ENCODE measurements at regions not wholly inside any gene's neighbourhood (a gene's known extent, or its start where the extent isn't known, plus 50 kb on each side); places are given as distances from the start of the nearest gene placed in this dataset.
"Not testable (repeated sequence)": the region's sequence is repeated elsewhere in the genome, so short reads cannot be mapped to it uniquely, and the experiment has no call there.

- no peak for DNase-seq
Observed at GRCh38 chr6:78597966-78598365, 269.4 kb upstream of the IRAK1BP1 start.

DNA sequence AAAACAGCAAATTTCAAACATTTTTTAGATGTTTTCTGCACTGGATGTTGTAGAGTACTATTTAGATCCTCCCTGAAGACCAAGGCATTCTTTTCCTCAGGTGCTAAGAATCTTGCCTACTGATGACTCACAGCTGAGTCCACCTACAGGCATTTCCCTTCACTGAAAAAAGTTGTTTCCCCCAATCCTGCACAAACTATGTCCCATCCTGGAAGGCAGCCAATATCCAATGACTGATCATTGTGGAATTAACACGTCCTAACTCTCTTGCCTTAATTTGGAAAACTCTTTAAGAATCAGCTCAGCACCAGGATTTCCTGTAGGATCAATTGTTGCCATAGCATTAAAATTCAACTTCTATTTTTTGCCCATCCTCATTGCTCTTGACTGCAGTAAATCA, 268.4 kb upstream of the IRAK1BP1 start:
- DNase-seq: no peak

DNA sequence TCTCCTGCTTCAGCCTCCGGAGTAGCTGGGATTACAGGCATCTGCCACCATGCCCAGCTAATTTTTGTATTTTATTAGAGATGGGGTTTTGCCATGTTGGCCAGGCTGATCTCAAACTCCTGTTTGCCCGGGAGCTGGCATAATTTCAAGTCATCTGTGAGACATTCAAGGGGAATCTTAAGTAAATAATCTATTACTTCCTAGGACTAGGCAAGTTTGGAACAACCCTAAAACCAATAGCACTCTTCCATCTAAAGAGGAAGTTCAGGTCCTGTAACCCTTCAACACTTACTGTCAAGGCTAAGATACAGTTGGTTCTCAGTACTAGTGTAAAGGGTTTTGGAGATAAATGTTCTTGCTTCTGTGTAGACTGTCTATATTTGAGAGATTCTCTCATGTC, 267.8 kb upstream of the IRAK1BP1 start:
- DNase-seq: no peak

- peak; percentile 27 for DNase-seq
Observed at GRCh38 chr6:78605909-78606446, 261.4 kb upstream of the IRAK1BP1 start.

DNA sequence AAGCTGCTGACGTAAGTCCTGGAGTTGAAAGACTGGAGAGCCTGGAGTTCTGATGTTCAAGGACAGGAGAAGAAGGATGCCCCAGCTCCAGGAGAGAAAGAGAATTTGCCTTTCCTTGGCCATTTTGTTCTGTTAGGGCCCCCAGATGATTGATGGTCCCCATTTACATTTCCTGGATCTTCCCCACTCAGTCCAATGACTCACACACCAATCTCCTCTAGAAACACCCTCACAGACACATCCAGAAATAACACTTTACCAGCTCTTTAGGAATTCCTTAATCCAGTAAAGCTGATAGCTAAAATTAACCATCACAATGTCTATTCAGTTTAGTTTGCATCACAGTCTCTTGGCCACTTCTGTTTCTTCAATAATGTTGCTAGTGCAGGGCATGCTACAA, 260.2 kb upstream of the IRAK1BP1 start:
- DNase-seq: no peak

DNA sequence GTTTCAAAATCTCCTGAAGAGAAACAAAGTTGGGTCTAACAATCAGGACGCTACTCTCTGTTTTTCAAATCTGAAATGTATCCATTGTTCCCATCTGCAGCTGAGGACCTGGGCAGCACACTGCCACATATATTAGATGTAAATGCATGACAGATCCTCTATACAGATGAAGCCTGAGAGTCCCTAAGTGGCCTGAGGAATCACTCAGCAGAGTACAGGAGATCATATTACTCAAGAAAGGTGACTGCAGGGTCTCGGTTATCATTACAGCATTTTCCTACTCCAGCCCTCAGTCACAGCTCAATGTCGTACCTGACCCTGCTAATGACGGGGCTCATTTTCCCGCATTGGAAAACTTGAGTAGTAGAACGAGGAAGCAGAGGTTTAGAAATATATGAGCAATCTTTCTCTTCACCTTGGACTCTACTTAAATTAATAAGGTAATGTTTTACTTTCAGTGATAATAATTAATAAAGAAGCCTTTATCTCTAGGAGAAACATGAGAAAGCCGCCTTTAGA, 256.2 kb upstream of the IRAK1BP1 start:
- no peak for DNase-seq

- DNase-seq: no peak
Observed at GRCh38 chr6:78611886-78612480, 255.4 kb upstream of the IRAK1BP1 start.

DNA sequence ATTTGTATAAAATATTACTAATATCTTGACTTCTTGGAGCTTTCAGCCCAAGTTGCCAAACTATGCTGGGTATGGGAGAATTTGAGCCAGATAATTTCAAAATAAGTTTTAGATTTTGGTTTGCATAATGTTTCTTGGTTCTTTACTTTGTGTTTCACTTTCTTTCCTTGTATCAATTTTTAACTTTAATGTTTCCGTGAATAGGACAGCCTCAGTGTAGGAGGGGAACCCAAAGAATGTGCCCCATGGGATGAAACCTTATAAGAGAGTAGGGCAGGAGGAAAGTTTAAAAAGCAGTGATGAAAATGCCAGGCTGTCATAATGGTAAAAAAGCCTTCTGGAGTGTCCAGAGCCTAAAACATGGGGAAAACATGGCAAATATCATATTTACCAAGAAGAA, 252.4 kb upstream of the IRAK1BP1 start:
- no peak for DNase-seq

DNA sequence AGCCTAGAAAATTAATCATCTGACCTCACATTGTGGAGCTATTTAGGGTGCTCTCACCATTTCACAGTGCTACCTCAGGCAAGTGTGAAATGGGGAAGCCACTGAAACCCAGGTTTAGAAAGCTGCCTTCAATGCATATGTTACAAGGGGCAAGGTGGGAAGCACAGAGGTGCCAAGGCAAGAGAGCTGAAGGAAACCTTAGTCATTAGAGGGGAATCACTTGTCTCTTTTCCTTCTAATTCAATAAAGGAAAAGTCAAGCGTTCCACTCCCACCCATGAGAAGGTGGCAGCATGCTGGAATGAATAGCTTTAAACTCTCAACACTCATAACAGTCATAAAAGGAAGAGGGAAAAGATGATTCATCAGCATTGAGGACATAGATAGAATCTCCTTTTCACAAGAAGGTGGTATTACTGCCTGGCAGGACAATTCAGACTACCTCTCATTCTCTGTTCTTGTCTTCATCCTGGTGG, 251.9 kb upstream of the IRAK1BP1 start:
- no peak for DNase-seq

GRCh38 chr6:78618970-78619369, 248.4 kb upstream of the IRAK1BP1 start:
- DNase-seq: no peak

DNA sequence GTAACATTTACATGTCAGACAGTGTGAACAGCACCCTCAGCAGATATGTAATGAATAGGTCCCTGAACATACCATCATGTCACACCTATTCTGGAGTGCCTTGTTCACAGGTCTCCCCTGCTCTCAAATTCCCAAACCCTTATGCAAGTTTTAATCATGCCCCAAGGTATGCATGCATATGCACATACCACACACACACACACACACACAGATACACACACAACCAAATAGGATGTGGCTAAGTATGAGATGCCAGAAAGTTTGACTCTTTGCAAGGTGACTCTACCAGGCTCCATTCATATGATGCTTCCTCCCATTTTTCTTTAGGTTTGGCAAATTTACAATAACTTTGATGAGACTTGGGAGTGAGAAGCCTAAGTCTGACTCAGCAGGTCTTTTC, 243.8 kb upstream of the IRAK1BP1 start:
- DNase-seq: no peak

GRCh38 chr6:78629154-78629721, 238.1 kb upstream of the IRAK1BP1 start:
- peak; percentile 21 for DNase-seq

- DNase-seq: no peak
Observed at GRCh38 chr6:78629836-78630235, 237.5 kb upstream of the IRAK1BP1 start.

DNA sequence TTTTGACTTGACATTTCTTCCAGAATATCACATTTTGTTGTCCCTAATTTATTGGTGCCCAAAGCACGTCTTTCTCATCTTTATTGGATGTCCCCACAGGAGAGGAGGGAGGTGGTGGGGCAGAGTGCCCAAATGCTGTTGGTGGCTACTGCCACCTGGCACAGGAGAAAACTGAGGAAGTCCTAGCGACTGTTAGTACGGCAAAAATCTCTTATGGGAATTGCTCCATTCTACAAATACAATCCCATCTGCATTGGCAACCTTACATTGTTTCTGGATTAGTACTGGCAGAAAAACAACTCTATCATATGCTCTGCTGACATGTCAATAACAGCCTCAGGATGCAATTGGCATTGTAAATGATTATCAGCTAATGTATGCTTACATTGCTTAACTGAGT, 235.4 kb upstream of the IRAK1BP1 start:
- no peak for DNase-seq

GRCh38 chr6:78639111-78640110, 227.9 kb upstream of the IRAK1BP1 start:
- no peak for DNase-seq

- DNase-seq: not testable (repeated sequence)
Observed at GRCh38 chr6:78643976-78644375, 223.4 kb upstream of the IRAK1BP1 start.

DNA sequence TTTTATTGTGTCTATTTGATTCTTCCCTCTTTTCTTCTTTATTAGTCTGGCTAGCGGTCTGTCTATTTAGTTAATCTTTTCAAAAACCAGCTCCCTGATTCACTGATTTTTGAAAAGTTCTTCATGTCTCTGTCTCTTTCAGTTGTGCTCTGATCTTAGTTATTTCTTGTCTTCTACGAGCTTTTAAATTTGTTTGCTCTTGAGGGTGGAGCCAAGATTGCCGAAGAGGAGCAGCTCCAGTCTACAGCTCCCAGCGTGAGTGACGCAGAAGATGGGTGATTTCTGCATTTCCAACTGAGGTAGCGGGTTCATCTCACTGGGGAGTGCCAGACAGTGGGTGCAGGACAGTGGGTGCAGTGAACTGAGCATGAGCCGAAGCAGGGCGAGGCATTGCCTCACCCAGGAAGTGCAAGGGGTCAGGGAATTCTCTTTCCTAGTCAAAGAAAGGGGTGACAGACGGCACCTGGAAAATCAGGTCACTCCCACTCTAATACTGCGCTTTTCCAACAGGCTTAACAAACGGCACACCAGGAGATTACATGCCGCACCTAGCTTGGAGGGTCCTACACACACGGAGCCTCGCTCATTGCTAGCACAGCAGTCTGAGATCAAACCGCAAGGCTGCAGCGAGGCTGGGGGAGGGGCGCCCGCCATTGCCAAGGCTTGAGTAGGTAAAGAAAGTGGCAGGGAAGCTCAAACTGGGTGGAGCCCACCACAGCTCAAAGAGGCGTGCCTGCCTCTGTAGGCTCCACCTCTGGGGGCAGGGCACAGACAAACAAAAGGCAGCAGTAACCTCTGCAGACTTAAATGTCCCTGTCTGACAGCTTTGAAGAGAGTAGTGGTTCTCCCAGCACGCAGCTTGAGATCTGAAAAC, 220.6 kb upstream of the IRAK1BP1 start:
- DNase-seq: not testable (repeated sequence)

DNA sequence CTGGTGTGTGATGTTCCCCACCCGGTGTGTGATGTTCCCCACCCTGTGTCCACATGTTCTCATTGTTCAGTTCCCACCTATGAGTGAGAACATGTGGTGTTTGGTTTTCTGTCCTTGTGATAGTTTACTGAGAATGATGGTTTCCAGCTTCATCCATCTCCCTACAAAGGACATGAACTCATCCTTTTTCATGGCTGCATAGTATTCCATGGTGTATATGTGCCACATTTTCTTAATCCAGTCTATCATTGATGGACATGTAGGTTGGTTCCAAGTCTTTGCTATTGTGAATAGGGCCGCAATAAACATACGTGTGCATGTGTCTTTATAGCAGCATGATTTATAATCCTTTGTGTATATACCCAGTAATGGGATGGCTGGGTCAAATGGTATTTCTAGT, 201.5 kb upstream of the IRAK1BP1 start:
- DNase-seq: not testable (repeated sequence)

DNA sequence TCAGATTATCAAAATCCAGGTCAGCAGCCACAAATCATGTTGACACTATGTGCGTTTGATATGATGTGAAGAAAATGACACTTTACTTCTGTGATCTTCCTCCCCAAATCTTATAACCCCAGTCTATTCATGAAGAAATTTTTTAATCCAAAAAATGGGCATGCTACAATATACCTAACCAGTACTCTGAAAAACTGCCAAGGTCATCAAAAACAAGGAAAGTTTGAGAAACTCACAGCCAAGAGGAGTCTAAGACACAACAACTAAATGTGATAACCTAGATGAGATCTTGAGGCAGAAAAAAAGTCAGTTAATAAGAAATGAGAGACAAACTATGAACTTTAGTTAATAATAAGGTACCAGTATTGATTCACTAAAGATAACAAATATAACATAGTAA, 200.6 kb upstream of the IRAK1BP1 start:
- no peak for DNase-seq

DNA sequence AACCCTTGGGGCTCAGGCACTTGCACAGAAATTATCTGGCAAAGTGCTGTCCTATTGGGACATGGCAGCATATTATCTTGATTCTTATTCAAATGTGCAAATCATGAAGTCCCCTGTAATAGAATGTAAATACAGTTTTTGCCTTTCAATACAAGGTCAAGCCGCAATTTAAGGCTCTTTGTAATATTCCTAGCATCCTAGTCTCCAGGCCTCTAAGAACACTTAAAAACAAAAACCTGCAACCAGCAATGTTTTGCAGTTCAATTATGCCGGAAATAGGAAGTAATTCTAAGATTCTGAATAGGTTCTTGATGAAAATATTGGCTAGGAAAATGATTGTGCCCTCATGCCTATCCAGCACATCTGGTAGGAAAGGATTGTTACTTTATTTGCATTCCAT, 197.2 kb upstream of the IRAK1BP1 start:
- DNase-seq: no peak

DNA sequence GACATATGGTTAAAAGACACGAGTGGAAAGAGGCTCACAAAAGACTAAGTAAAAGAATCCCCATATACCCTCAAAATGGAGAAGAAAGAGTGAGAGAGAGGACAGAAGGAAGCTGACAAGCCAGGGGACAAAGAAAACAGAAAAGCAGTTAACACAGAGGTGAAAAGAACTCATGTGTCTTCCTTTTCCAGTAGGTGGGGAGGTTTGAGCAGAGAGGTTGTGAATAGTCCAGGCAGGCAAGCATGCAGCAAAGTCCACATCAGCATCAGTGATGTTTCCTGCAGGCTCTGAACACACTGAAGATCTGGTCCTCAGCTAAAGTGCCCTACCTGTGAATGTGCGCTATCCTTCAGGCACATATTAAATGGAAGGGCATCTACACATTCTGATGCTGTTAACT, 196.5 kb upstream of the IRAK1BP1 start:
- DNase-seq: no peak
